HepG2 (cell line): ENCODE measurements at regions not wholly inside any gene's neighbourhood (a gene's known extent, or its start where the extent isn't known, plus 50 kb on each side); places are given as distances from the start of the nearest gene placed in this dataset.

Experiments
- ATAC-seq: fragments of 200-7000 bp; cut with Tn5 transposase; 3 replicates; pipeline ENCODE4 v1.9.1; 2020; ENCODE audit warnings: mild to moderate bottlenecking, moderate library complexity
- BruUV-seq: library from RNA; stranded (reverse); fragments of 400-500 nt; replicated peaks from 2 replicates; lab custom pipeline; 2021; lab: Mats Ljungman, UMichigan
- CTCF ChIA-PET: fragments of 300-600 bp; formaldehyde crosslinking; extraction: SDS; loops from one replicate; lab custom pipeline; 2021; ENCODE audit warnings: low total read pairs, inconsistent platforms, low intra/inter-chr PET ratio; lab: Yijun Ruan, JAX
- POLR2A ChIA-PET: fragments of 350-600 bp; sonication (Branson Sonifier 250); formaldehyde crosslinking; loops from one replicate; lab custom pipeline; 2020; ENCODE audit warnings: antibody characterized with exemption, inconsistent platforms; lab: Yijun Ruan, JAX
- DNase-seq: peaks from one replicate; pipeline ENCODE4 v3.0.0-alpha.2; 2015; ENCODE audit warnings: low spot score
- FAIRE-seq: peaks from 3 replicates; lab custom pipeline; 2011; peaks lifted over from hg19 to GRCh38; lab: Jason Lieb, UNC
- H2AFZ ChIP-seq: one replicate; pipeline ENCODE4 v1.6.1; 2011; ENCODE audit warnings: low read length, inconsistent platforms
- H3K27ac ChIP-seq: fragments of 300-600 bp; 3 replicates; pipeline ENCODE4 v1.8.0; 2011; ENCODE audit warnings: mixed run types, mild to moderate bottlenecking, mixed read lengths, low read length, inconsistent platforms; ENCODE audit not compliant: insufficient read depth; ENCODE audit errors: extremely low read length
- H3K27me3 ChIP-seq, 2 experiments: fragments of 200-600 bp in 1 of 2; 2 replicates in 1 of 2; 3 replicates in 1 of 2; pipeline versions ENCODE4 v1.6.0 to v1.8.0; 2011; ENCODE audit warnings: low read length in 2 of 2, mild to moderate bottlenecking in 2 of 2, moderate library complexity in 2 of 2, inconsistent platforms in 1 of 2; ENCODE audit not compliant: insufficient read depth in 2 of 2, control insufficient read depth in 1 of 2
- H3K36me3 ChIP-seq, 2 experiments: fragments of 200-600 bp in 1 of 2; replicated peaks in 1 of 2; 2 replicates in 1 of 2; 3 replicates in 1 of 2; pipeline versions ENCODE4 v1.5.1 to v1.8.0; 2011; ENCODE audit warnings: low read length in 2 of 2, inconsistent platforms in 1 of 2; ENCODE audit not compliant: insufficient read depth in 2 of 2, control insufficient read depth in 1 of 2
- H3K4me1 ChIP-seq: 2 replicates; pipeline ENCODE4 v1.5.1; 2012; ENCODE audit warnings: low read length, inconsistent platforms; ENCODE audit not compliant: insufficient read depth
- H3K4me2 ChIP-seq: 2 replicates; pipeline ENCODE4 v1.6.0; 2011; ENCODE audit warnings: low read depth, low read length, inconsistent platforms
- H3K4me3 ChIP-seq, 3 experiments: fragments of 200-600 bp in 1 of 3; sonication (generic), shearing (Covaris generic) in 1 of 3; replicated peaks in 1 of 3; 2 replicates each; pipeline ENCODE4 v1.5.1; 2011 to 2016; ENCODE audit warnings: low read length in 3 of 3, inconsistent platforms in 2 of 3, low read depth in 2 of 3, mild to moderate bottlenecking in 2 of 3, control low read depth in 1 of 3, mixed read lengths in 1 of 3; ENCODE audit not compliant: insufficient read depth in 1 of 3
- H3K79me2 ChIP-seq: one replicate; pipeline ENCODE4 v1.6.1; 2011; ENCODE audit warnings: low read length, inconsistent platforms; ENCODE audit not compliant: insufficient read depth
- H3K9ac ChIP-seq: 2 replicates; pipeline ENCODE4 v1.6.0; 2011; ENCODE audit warnings: mild to moderate bottlenecking, low read depth, low read length, inconsistent platforms; ENCODE audit not compliant: insufficient read depth
- H3K9me3 ChIP-seq: 2 replicates; pipeline ENCODE4 v1.5.1; 2012; ENCODE audit warnings: mild to moderate bottlenecking, low read length
- H4K20me1 ChIP-seq: 2 replicates; pipeline ENCODE4 v1.6.0; 2011; ENCODE audit warnings: inconsistent platforms, mild to moderate bottlenecking, low read length, moderate library complexity; ENCODE audit not compliant: insufficient read depth
- CBX1 ChIP-seq: IDR thresholded peaks from one replicate; pipeline ENCODE4 v1.6.1; 2016; ENCODE audit warnings: antibody characterized with exemption, low read depth
- CENPBD1 ChIP-seq: sonication (generic); formaldehyde crosslinking; IDR thresholded peaks from 2 replicates; pipeline ENCODE4 v1.8.0; 2022; ENCODE audit warnings: missing genetic modification reagents, low read depth, mild to moderate bottlenecking, borderline replicate concordance
- EHMT2 ChIP-seq: fragments of 200-600 bp; sonication (generic); IDR thresholded peaks from 2 replicates; pipeline ENCODE4 v1.7.0; 2017; ENCODE audit warnings: antibody characterized with exemption, low read depth, low read length, borderline replicate concordance
- JDP2 ChIP-seq: sonication (generic); formaldehyde crosslinking; IDR thresholded peaks from 2 replicates; pipeline ENCODE4 v1.8.1; 2022; ENCODE audit warnings: missing genetic modification reagents, borderline replicate concordance
- MAFK ChIP-seq, 2 experiments: IDR thresholded peaks in 1 of 2; conservative IDR thresholded peaks in 1 of 2; 2 replicates each; pipeline ENCODE4 v1.6.1; 2011; ENCODE audit warnings: improper control_type of control experiment in 2 of 2, low read length in 2 of 2
- POLR2AphosphoS2 ChIP-seq: IDR thresholded peaks from 2 replicates; pipeline ENCODE4 v1.6.1; 2011; ENCODE audit warnings: low read depth, low read length, improper control_type of control experiment
- SMYD3 ChIP-seq: sonication (generic); formaldehyde crosslinking; IDR thresholded peaks from 2 replicates; pipeline ENCODE4 v1.8.1; 2023; ENCODE audit warnings: mild to moderate bottlenecking, missing genetic modification reagents
- SOX13 ChIP-seq, 3 experiments: fragments of 450-650 bp in 1 of 3; sonication (generic) in 1 of 3; formaldehyde crosslinking in 1 of 3; IDR thresholded peaks in 2 of 3; conservative IDR thresholded peaks in 1 of 3; 2 replicates each; pipeline versions ENCODE4 v1.5.0 to v1.6.1; 2016 to 2020; ENCODE audit warnings: antibody characterized with exemption in 1 of 3, mild to moderate bottlenecking in 1 of 3, missing compliant biosample characterization in 1 of 3, missing genetic modification reagents in 1 of 3, moderate library complexity in 1 of 3
- ZNF44 ChIP-seq: sonication (generic); formaldehyde crosslinking; IDR thresholded peaks from 2 replicates; pipeline ENCODE4 v1.5.1; 2020; ENCODE audit warnings: mild to moderate bottlenecking, missing genetic modification reagents
- ZNF652 ChIP-seq: IDR thresholded peaks from 2 replicates; pipeline ENCODE4 v1.6.1; 2016; ENCODE audit warnings: low read depth, borderline replicate concordance
- ZNF749 ChIP-seq: sonication (generic); formaldehyde crosslinking; IDR thresholded peaks from 2 replicates; pipeline ENCODE4 v1.8.0; 2022; ENCODE audit warnings: mild to moderate bottlenecking, missing genetic modification reagents, moderate library complexity, borderline replicate concordance
- WGBS: methylation state at CpG from one replicate; pipeline ENCODE4 v1.1.6; 2017; ENCODE audit warnings: low lambda C conversion rate; 5-methylcytosine and 5-hydroxymethylcytosine counted together
- in situ Hi-C: cut with HindIII; loops from 2 replicates; pipeline ENCODE4 v1.10.0; 2017; ENCODE audit warnings: low pct_unique_long_range_greater_than_20kb; ENCODE audit not compliant: extremely low pct_ligation_motif_present
- intact Hi-C: fragments of 100-400 bp; cut with micrococcal nuclease; formaldehyde crosslinking; loops from one replicate; pipeline ENCODE4 v1.10.0; 2022; ENCODE audit not compliant: unreplicated experiment

- H3K79me2 ChIP-seq, result no peaks in the 10 kb centered on the region
- H2AFZ ChIP-seq, result no peak overlapping the region
- no peak for ATAC-seq
- in situ Hi-C loops, result no loop called here
- H3K27ac ChIP-seq, result no peak overlapping the region
- ChIA-PET POLR2A (no interaction called here), CTCF (no interaction called here)
- H3K9me3 ChIP-seq, result no peaks in the 10 kb centered on the region
- H4K20me1 ChIP-seq, result no peaks in the 10 kb centered on the region
- no peaks in the 10 kb centered on the region for H3K27me3 ChIP-seq
- intact Hi-C loops, result no loop called here
- no peaks in the 10 kb centered on the region for H3K4me1 ChIP-seq
- H3K9ac ChIP-seq, result no peak overlapping the region
- no peak for DNase-seq
- no TSS peak for BruUV-seq
- WGBS, result 3% methylated on average over 3 of the region's 3 CpGs
- no peak overlapping the region for H3K4me2 ChIP-seq
- no peak for FAIRE-seq
- H3K36me3 ChIP-seq, result no peaks in the 10 kb centered on the region
- no peak overlapping the region for H3K4me3 ChIP-seq
- TF ChIP-seq ZNF44, result no peak
- no peak for TF ChIP-seq ZNF749
- no peak for TF ChIP-seq JDP2
- no peak for TF ChIP-seq EHMT2
- no peak for TF ChIP-seq CBX1
- no peak for TF ChIP-seq POLR2AphosphoS2
- no peak for TF ChIP-seq ZNF652 (CRISPR knock-in tag)
- TF ChIP-seq CENPBD1 (CRISPR knock-in tag), result no peak
These were observed 89.0 kb upstream of the PIK3CG start for GRCh38 chr7:106775975-106776607.

- BruUV-seq, result no TSS peak
- ChIA-PET CTCF (no interaction called here), POLR2A (no interaction called here)
- intact Hi-C loops (no loop called here), in situ Hi-C loops (no loop called here)
- ATAC-seq (no peak), FAIRE-seq (no peak), DNase-seq (no peak)
- Histone ChIP-seq H3K27me3 (no peaks in the 10 kb centered on the region), H3K9ac (no peak overlapping the region), H3K9me3 (no peaks in the 10 kb centered on the region), H2AFZ (no peak overlapping the region), H3K27ac (no peak overlapping the region), H3K4me3 (no peak overlapping the region), H3K36me3 (no peaks in the 10 kb centered on the region), H3K4me1 (no peaks in the 10 kb centered on the region), H3K79me2 (no peaks in the 10 kb centered on the region), H4K20me1 (no peaks in the 10 kb centered on the region), H3K4me2 (no peak overlapping the region)
- 69% methylated on average over 4 of the region's 4 CpGs for WGBS
- TF ChIP-seq SMYD3 (no peak), SOX13 (IDR thresholded peaks at IDR 0.05) (no peak), SOX13 (CRISPR knock-in tag; conservative IDR thresholded peaks at IDR 0.05 in 1 of 2, IDR thresholded peaks at IDR 0.05 in 1 of 2) (no peak), MAFK (conservative IDR thresholded peaks at IDR 0.05 in 1 of 2, IDR thresholded peaks at IDR 0.05 in 1 of 2; ENCODE audit: low read length in 2 of 2) (no peak)
These were observed 88.3 kb upstream of the PIK3CG start for GRCh38 chr7:106776618-106777347.
